OCI-LY1 (cell line): ENCODE measurements at regions not wholly inside any gene's neighbourhood (a gene's known extent, or its start where the extent isn't known, plus 50 kb on each side); places are given as distances from the start of the nearest gene placed in this dataset.

ENCODE experiments used
- H2AFZ ChIP-seq: fragments of 200-600 bp; sonication (generic), shearing (Covaris generic); 2 replicates; pipeline ENCODE4 v1.6.0; 2014; ENCODE audit warnings: antibody characterized with exemption, mild to moderate bottlenecking, low read length
- H3F3A ChIP-seq: fragments of 200-600 bp; sonication (generic), shearing (Covaris generic); 2 replicates; pipeline ENCODE4 v1.6.0; 2014; ENCODE audit warnings: mild to moderate bottlenecking, antibody characterized with exemption, low read length, moderate library complexity; ENCODE audit not compliant: insufficient read depth
- H3K27ac ChIP-seq: fragments of 200-600 bp; sonication (generic); 2 replicates; pipeline ENCODE4 v1.5.1; 2014; ENCODE audit warnings: low read length, mixed run types, mild to moderate bottlenecking, low read depth; ENCODE audit not compliant: poor library complexity, severe bottlenecking
- H3K27me3 ChIP-seq: fragments of 200-600 bp; sonication (generic); 2 replicates; pipeline ENCODE4 v1.6.0; 2014; ENCODE audit warnings: antibody characterized with exemption, mild to moderate bottlenecking, low read length, moderate library complexity; ENCODE audit not compliant: insufficient read depth
- H3K36me3 ChIP-seq: fragments of 200-600 bp; sonication (generic); 2 replicates; pipeline ENCODE4 v1.6.1; 2014; ENCODE audit warnings: mild to moderate bottlenecking, antibody characterized with exemption, low read length, moderate library complexity, mixed read lengths; ENCODE audit not compliant: insufficient read depth
- H3K4me1 ChIP-seq: fragments of 200-600 bp; sonication (generic); 2 replicates; pipeline ENCODE4 v1.5.1; 2014; ENCODE audit warnings: mild to moderate bottlenecking, low read length, moderate library complexity; ENCODE audit not compliant: insufficient read depth, severe bottlenecking
- H3K4me2 ChIP-seq: fragments of 200-600 bp; sonication (generic), shearing (Covaris generic); 2 replicates; pipeline ENCODE4 v1.6.1; 2014; ENCODE audit warnings: low read length
- H3K4me3 ChIP-seq: fragments of 200-600 bp; sonication (generic); 2 replicates; pipeline ENCODE4 v1.5.1; 2014; ENCODE audit warnings: low read length, low read depth, mild to moderate bottlenecking, mixed read lengths; ENCODE audit not compliant: poor library complexity, severe bottlenecking
- H3K79me2 ChIP-seq: fragments of 200-600 bp; shearing (Covaris generic); 2 replicates; pipeline ENCODE4 v1.6.1; 2016; ENCODE audit warnings: mixed run types, low read length, mixed read lengths; ENCODE audit not compliant: insufficient read depth
- H3K9ac ChIP-seq: fragments of 200-600 bp; sonication (generic), shearing (Covaris generic); 2 replicates; pipeline ENCODE4 v1.6.1; 2014; ENCODE audit warnings: mild to moderate bottlenecking, low read length, mixed read lengths
- H3K9me2 ChIP-seq: fragments of 200-600 bp; sonication (generic), shearing (Covaris generic); 2 replicates; pipeline ENCODE4 v1.6.1; 2014; ENCODE audit warnings: low read depth, mild to moderate bottlenecking, low read length, mixed read lengths
- H3K9me3 ChIP-seq: fragments of 200-600 bp; shearing (Covaris generic); 2 replicates; pipeline ENCODE4 v1.6.1; 2014; ENCODE audit warnings: low read length, mixed read lengths
- H4K20me1 ChIP-seq: fragments of 200-600 bp; sonication (generic), shearing (Covaris generic); 2 replicates; pipeline ENCODE4 v1.6.0; 2016; ENCODE audit warnings: mild to moderate bottlenecking, low read length; ENCODE audit not compliant: insufficient read depth
- EZH2 ChIP-seq: fragments of 200-600 bp; sonication (generic), shearing (Covaris generic); IDR thresholded peaks from 2 replicates; pipeline ENCODE4 v1.8.0; 2017; ENCODE audit warnings: borderline replicate concordance, mixed run types, mild to moderate bottlenecking, antibody characterized with exemption, low read length, moderate library complexity, mixed read lengths
- TF ChIP-seq, protein P1 (sequence below): fragments of 200-600 bp; sonication (generic), shearing (Covaris generic); IDR thresholded peaks from 2 replicates; pipeline ENCODE4 v1.5.1; 2017; ENCODE audit warnings: mild to moderate bottlenecking, antibody characterized with exemption, low read length, moderate library complexity, mixed read lengths

DNA sequence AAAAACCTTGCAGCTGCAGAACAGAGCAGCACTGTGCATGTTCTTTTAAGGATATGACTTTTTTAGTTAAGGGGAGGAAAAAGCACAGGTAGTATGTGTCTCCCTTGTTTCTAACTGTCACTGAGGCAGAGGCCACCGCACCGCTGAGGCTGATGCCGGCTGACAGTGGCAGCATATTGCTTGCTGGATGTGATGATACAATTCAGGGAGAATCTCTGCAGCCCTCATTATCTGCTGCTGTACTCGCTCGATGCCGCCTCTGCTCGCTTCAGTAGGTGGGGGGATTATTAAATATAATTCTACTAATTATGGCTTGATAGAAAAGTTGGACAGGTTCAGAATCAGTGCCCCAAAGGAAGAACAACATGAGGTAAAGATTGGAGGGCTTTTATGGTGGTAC, 378.8 kb upstream of the NOCT start:
- Histone ChIP-seq H2AFZ (no peak overlapping the region), H3K36me3 (no peaks in the 10 kb centered on the region), H3F3A (no peaks in the 10 kb centered on the region), H3K4me1 (no peaks in the 10 kb centered on the region), H4K20me1 (no peaks in the 10 kb centered on the region), H3K9ac (no peak overlapping the region), H3K9me2 (no peaks in the 10 kb centered on the region), H3K27ac (no peak overlapping the region), H3K9me3 (no peaks in the 10 kb centered on the region), H3K4me2 (no peak overlapping the region), H3K79me2 (no peaks in the 10 kb centered on the region), H3K27me3 (no peaks in the 10 kb centered on the region), H3K4me3 (no peak overlapping the region)
- TF ChIP-seq, protein P1, sequence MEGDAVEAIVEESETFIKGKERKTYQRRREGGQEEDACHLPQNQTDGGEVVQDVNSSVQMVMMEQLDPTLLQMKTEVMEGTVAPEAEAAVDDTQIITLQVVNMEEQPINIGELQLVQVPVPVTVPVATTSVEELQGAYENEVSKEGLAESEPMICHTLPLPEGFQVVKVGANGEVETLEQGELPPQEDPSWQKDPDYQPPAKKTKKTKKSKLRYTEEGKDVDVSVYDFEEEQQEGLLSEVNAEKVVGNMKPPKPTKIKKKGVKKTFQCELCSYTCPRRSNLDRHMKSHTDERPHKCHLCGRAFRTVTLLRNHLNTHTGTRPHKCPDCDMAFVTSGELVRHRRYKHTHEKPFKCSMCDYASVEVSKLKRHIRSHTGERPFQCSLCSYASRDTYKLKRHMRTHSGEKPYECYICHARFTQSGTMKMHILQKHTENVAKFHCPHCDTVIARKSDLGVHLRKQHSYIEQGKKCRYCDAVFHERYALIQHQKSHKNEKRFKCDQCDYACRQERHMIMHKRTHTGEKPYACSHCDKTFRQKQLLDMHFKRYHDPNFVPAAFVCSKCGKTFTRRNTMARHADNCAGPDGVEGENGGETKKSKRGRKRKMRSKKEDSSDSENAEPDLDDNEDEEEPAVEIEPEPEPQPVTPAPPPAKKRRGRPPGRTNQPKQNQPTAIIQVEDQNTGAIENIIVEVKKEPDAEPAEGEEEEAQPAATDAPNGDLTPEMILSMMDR: no peak
- TF ChIP-seq EZH2: no peak

DNA sequence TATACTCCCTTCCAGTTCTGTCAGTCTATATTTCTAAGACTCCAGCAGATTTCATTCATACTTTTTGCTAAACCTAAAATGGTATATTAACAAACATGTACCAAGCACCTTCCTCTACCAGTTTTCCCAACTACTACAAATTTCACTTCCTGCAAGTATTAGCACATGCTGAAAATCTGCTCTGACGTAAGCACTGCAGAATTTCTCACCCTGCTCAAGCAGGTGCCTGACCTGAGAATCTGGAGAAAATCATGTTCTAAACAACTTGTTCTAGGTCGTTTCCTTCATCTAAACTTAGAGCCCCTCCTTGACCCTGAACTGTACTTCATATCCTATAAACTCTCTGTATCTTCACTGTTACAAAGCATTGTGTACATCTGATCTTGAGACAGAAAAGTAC, 380.7 kb upstream of the NOCT start:
- Histone ChIP-seq H3K27me3 (no peaks in the 10 kb centered on the region), H2AFZ (no peak overlapping the region), H3F3A (no peaks in the 10 kb centered on the region), H3K79me2 (no peaks in the 10 kb centered on the region), H3K36me3 (no peaks in the 10 kb centered on the region), H3K9ac (no peak overlapping the region), H3K9me3 (no peaks in the 10 kb centered on the region), H3K4me1 (no peaks in the 10 kb centered on the region), H3K4me2 (no peak overlapping the region), H4K20me1 (no peaks in the 10 kb centered on the region), H3K9me2 (no peaks in the 10 kb centered on the region), H3K4me3 (no peak overlapping the region), H3K27ac (no peak overlapping the region)
- no peak for TF ChIP-seq EZH2
- TF ChIP-seq, protein P1: no peak

DNA sequence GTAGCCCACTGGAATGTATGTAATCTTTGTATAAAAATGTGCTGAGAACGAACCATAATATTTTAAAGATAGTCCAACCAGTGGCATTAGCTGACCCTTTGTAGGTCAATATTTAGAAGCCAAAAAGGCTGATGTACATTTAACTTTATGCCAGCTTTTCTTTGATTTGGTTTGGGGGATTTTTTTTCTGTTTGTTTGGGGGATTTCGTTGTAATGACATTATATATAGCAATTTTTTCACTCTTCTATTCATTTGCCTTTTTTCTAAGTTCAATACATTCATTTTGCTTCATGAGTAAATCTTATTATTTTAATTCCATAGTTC, 382.0 kb upstream of the NOCT start:
- no peaks in the 10 kb centered on the region for H3K27me3 ChIP-seq
- no peaks in the 10 kb centered on the region for H3K9me2 ChIP-seq
- H3K9ac ChIP-seq: no peak overlapping the region
- H3K4me2 ChIP-seq: no peak overlapping the region
- H3K79me2 ChIP-seq: no peaks in the 10 kb centered on the region
- H2AFZ ChIP-seq: no peak overlapping the region
- H3K27ac ChIP-seq: no peak overlapping the region
- H3K4me3 ChIP-seq: no peak overlapping the region
- no peaks in the 10 kb centered on the region for H3K9me3 ChIP-seq
- no peaks in the 10 kb centered on the region for H3K36me3 ChIP-seq
- no peaks in the 10 kb centered on the region for H3F3A ChIP-seq
- TF ChIP-seq EZH2: no peak
- TF ChIP-seq, protein P1: no peak
- no peaks in the 10 kb centered on the region for H4K20me1 ChIP-seq
- no peaks in the 10 kb centered on the region for H3K4me1 ChIP-seq
